ENCODE measurements at regions not wholly inside any gene's neighbourhood (a gene's known extent, or its start where the extent isn't known, plus 50 kb on each side); places are given as distances from the start of the nearest gene placed in this dataset.

- no peaks in the 10 kb centered on the region for H3K79me2 ChIP-seq (ENCODE audit: control insufficient read depth in 1 of 2, insufficient read depth in 2 of 2, low read length in 2 of 2)
- no peak overlapping the region for H3K27ac ChIP-seq (ENCODE audit: low read depth, low read length)
- WGBS, 2 experiments (ENCODE audit: extremely low coverage in 1 of 2, insufficient coverage in 1 of 2, insufficient read length in 1 of 2, insufficient replicate concordance in 2 of 2, low coverage in 1 of 2, low lambda C conversion rate in 2 of 2, missing lambda C conversion rate in 1 of 2), result 78% methylated on average over 4 of the region's 4 CpGs; no CpG with 5 or more reads in 1 of the 2 experiments
- no peak for TF ChIP-seq POLR2AphosphoS5 (IDR thresholded peaks at IDR 0.05; ENCODE audit: low read depth, low read length)
- TF ChIP-seq SRF (IDR thresholded peaks at IDR 0.05; ENCODE audit: low read depth, low read length), result no peak
- TF ChIP-seq FOSL1 (IDR thresholded peaks at IDR 0.05; ENCODE audit: insufficient read depth, low read depth, low read length), result no peak
- no peak for TF ChIP-seq TAF7 (optimal IDR thresholded peaks at IDR 0.05; ENCODE audit: borderline replicate concordance, low read depth, low read length)
- TF ChIP-seq PHF8 (conservative IDR thresholded peaks at IDR 0.05; ENCODE audit: low read depth, low read length), result no peak
- TF ChIP-seq CTCF (IDR thresholded peaks at IDR 0.05; ENCODE audit: control extremely low read depth in 1 of 3, insufficient read depth in 1 of 3, low read depth in 1 of 3, low read length in 3 of 3), result no peak
- no peak for TF ChIP-seq RBBP5 (IDR thresholded peaks at IDR 0.05; ENCODE audit: borderline replicate concordance, low read depth, low read length)
- no peak for TF ChIP-seq KDM1A (IDR thresholded peaks at IDR 0.05; ENCODE audit: borderline replicate concordance, low read length)
- ChIA-PET POLR2A (ENCODE audit: partially characterized antibody) (no interaction called here), CTCF (ENCODE audit: partially characterized antibody) (interaction anchor here (0.6 kb wide), 1 partner anchor 251 kb away, joined by 3 read pairs; no protein-coding TSS in a partner anchor)
- H4K8ac ChIP-seq (ENCODE audit: extremely low read depth, insufficient read depth, low read length), result no peak overlapping the region
- H3K4me2 ChIP-seq (ENCODE audit: insufficient read depth in 1 of 2, low read depth in 2 of 2, low read length in 2 of 2), result no peak overlapping the region
- no peak overlapping the region for H2AFZ ChIP-seq (ENCODE audit: low read length)
- no peak overlapping the region for H2BK15ac ChIP-seq (ENCODE audit: low read length)
- no peaks in the 10 kb centered on the region for H3K36me3 ChIP-seq (ENCODE audit: control insufficient read depth in 2 of 4, insufficient read depth in 4 of 4, low read length in 3 of 4)
- H3K23me2 ChIP-seq (ENCODE audit: low read depth, low read length), result no peaks in the 10 kb centered on the region
- no peak overlapping the region for H3K9ac ChIP-seq (replicated peaks in 1 of 4; ENCODE audit: extremely low read depth in 1 of 4, low read depth in 3 of 4, low read length in 3 of 4)
- peaks cover 0 to 6% (median 5%) of the 10 kb centered on the region in 4 experiments; a peak in 3 of 7 replicates for H3K4me1 ChIP-seq (replicated peaks in 1 of 4; ENCODE audit: control insufficient read depth in 3 of 4, insufficient read depth in 4 of 4, low read length in 3 of 4)
- no peak overlapping the region for H3K56ac ChIP-seq (replicated peaks; ENCODE audit: insufficient read length, low read depth, low read length)
- H3K14ac ChIP-seq (ENCODE audit: insufficient read length), result no peak overlapping the region
- no peak overlapping the region for H2BK20ac ChIP-seq (ENCODE audit: low read length)
- no peak overlapping the region for H3K18ac ChIP-seq (ENCODE audit: extremely low read depth, low read length)
- DNase-seq (ENCODE audit: low read depth in 1 of 2, low spot score in 2 of 2) (no peak), FAIRE-seq (no peak)
- no peak overlapping the region for H2BK120ac ChIP-seq (replicated peaks; ENCODE audit: low read depth, low read length)
- no peak overlapping the region for H3K4me3 ChIP-seq (ENCODE audit: extremely low read depth in 1 of 4, insufficient read depth in 2 of 4, low read depth in 3 of 4, low read length in 4 of 4)
- peak overlapping the region; percentile 41 for H4K91ac ChIP-seq (replicated peaks; ENCODE audit: insufficient read length, low read length)
- no peak overlapping the region for H3K23ac ChIP-seq (ENCODE audit: insufficient read length)
- H4K5ac ChIP-seq (ENCODE audit: insufficient read length, low read depth, low read length), result no peak overlapping the region
- no peak overlapping the region for H2BK5ac ChIP-seq (ENCODE audit: low read depth, low read length)
- no peak overlapping the region; the same call in 1 of the 2 replicates for H2BK12ac ChIP-seq (ENCODE audit: low read depth, low read length)
- H3K9me3 ChIP-seq (ENCODE audit: insufficient read depth in 2 of 2, low read depth in 1 of 2, low read length in 1 of 2), result no peaks in the 10 kb centered on the region
- no peaks in the 10 kb centered on the region; a peak in 1 of 7 replicates for H3K27me3 ChIP-seq (replicated peaks in 1 of 4; ENCODE audit: control insufficient read depth in 3 of 4, extremely low read depth in 1 of 4, insufficient read depth in 3 of 4, low read length in 3 of 4)
- no peak overlapping the region for H3K4ac ChIP-seq (replicated peaks; ENCODE audit: insufficient read length, low read depth, low read length)
- H3K79me1 ChIP-seq (ENCODE audit: low read depth, low read length), result no peaks in the 10 kb centered on the region
- H4K20me1 ChIP-seq (replicated peaks in 1 of 2; ENCODE audit: control insufficient read depth in 1 of 2, insufficient read depth in 2 of 2, low read length in 2 of 2), result no peaks in the 10 kb centered on the region
- H2AK5ac ChIP-seq (ENCODE audit: low read depth, low read length), result no peak overlapping the region
Measured at GRCh38 chr9:81373294-81373693, 316.1 kb downstream of the TLE1 start.
